ENCODE measurements at regions not wholly inside any gene's neighbourhood (a gene's known extent, or its start where the extent isn't known, plus 50 kb on each side); places are given as distances from the start of the nearest gene placed in this dataset.
A peak's percentile ranks its signal among the peaks of the same experiment; 100 is the strongest.
"Not testable (repeated sequence)": the region's sequence is repeated elsewhere in the genome, so short reads cannot be mapped to it uniquely, and the experiment has no call there.

DNA sequence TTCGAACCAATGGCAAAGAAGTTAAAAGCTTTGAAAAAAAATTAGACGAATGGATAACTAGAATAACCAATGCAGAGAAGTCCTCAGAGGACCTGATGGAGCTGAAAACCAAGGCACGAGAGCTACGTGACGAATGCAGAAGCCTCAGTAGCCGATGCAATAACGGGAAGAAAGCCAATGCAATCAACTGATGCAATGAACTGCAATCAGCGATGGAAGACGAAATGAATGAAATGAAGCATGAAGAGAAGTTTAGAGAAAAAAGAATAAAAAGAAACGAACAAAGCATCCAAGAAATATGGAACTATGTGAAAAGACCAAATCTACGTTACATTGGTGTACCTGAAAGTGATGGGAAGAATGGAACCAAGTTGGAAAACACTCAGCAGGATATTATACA, 52.6 kb upstream of the MRPS30 start:
- H3K4me1 ChIP-seq (ENCODE audit: low read depth); DNase-seq (ENCODE audit: low read depth in 1 of 2, low spot score in 1 of 2); H3K27me3 ChIP-seq; H3K9me3 ChIP-seq (ENCODE audit: low read depth); H3K4me3 ChIP-seq; H3K36me3 ChIP-seq; H3K27ac ChIP-seq: not testable (repeated sequence)

DNA sequence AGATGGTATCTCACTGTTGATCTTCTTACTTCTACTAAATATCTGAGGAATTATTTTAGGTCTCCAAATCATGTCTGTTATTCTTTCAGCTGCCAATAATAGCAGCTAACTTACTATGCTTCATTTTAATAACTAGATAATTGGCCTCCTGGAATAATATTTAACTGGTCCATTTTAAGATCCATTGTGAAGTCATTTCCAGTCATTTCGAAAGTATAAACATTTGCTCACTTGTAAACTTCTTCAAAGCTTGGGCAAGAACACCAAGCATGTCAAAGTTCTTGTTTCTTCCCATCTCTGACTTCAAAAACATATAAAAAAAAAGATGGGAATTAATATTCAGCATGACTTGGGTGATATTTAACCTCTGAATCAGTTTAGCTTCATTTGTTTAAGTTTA, 61.4 kb upstream of the MRPS30 start:
- Histone ChIP-seq H3K27ac (no peak overlapping the region), H3K36me3 (no peaks in the 10 kb centered on the region), H3K9me3 (ENCODE audit: low read depth) (no peaks in the 10 kb centered on the region), H3K4me3 (no peak overlapping the region), H3K27me3 (no peaks in the 10 kb centered on the region), H3K4me1 (ENCODE audit: low read depth) (no peaks in the 10 kb centered on the region)
- TF ChIP-seq, protein P1, sequence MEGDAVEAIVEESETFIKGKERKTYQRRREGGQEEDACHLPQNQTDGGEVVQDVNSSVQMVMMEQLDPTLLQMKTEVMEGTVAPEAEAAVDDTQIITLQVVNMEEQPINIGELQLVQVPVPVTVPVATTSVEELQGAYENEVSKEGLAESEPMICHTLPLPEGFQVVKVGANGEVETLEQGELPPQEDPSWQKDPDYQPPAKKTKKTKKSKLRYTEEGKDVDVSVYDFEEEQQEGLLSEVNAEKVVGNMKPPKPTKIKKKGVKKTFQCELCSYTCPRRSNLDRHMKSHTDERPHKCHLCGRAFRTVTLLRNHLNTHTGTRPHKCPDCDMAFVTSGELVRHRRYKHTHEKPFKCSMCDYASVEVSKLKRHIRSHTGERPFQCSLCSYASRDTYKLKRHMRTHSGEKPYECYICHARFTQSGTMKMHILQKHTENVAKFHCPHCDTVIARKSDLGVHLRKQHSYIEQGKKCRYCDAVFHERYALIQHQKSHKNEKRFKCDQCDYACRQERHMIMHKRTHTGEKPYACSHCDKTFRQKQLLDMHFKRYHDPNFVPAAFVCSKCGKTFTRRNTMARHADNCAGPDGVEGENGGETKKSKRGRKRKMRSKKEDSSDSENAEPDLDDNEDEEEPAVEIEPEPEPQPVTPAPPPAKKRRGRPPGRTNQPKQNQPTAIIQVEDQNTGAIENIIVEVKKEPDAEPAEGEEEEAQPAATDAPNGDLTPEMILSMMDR (IDR thresholded peaks at IDR 0.05; ENCODE audit: low read depth, low read length), result no peak
- DNase-seq (ENCODE audit: low read depth in 1 of 2, low spot score in 1 of 2), result no peak

DNA sequence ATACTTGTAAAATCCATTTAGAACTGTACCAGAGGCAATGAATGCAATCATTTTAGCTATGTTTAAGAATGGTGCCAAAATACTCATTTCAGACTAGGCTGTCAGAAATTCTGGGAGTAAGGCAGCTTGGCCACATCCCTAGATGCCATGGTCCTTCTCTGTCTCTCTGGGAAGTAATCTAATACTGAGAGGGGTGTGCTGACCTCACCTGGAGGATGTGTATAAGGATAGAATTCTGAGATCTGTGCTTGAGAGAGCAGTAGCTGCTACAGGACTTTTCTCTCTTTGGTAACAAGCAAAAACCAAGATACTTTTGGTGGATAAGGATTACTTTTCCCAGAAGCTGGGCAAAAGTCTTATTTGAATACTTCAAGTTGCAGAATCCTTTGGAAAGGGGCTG, 68.1 kb upstream of the MRPS30 start:
- no peaks in the 10 kb centered on the region for H3K36me3 ChIP-seq
- H3K27ac ChIP-seq, result no peak overlapping the region
- H3K4me1 ChIP-seq (ENCODE audit: low read depth), result no peaks in the 10 kb centered on the region
- H3K9me3 ChIP-seq (ENCODE audit: low read depth), result no peaks in the 10 kb centered on the region
- no peak overlapping the region for H3K4me3 ChIP-seq
- no peaks in the 10 kb centered on the region for H3K27me3 ChIP-seq
- no peak for DNase-seq (ENCODE audit: low read depth in 1 of 2, low spot score in 1 of 2)
- TF ChIP-seq, protein P1 (IDR thresholded peaks at IDR 0.05; ENCODE audit: low read depth, low read length), result no peak

- no peaks in the 10 kb centered on the region for H3K27me3 ChIP-seq
- H3K4me3 ChIP-seq, result no peak overlapping the region
- no peaks in the 10 kb centered on the region for H3K36me3 ChIP-seq
- TF ChIP-seq, protein P1 (IDR thresholded peaks at IDR 0.05; ENCODE audit: low read depth, low read length), result no peak
- peaks cover 14% of the 10 kb centered on the region for H3K4me1 ChIP-seq (ENCODE audit: low read depth)
- no peak overlapping the region for H3K27ac ChIP-seq
- DNase-seq (ENCODE audit: low read depth in 1 of 2, low spot score in 1 of 2), result no peak
- no peaks in the 10 kb centered on the region for H3K9me3 ChIP-seq (ENCODE audit: low read depth)
Observed at GRCh38 chr5:44729536-44729935, 79.2 kb upstream of the MRPS30 start.

- H3K27ac ChIP-seq, result no peak overlapping the region
- DNase-seq (ENCODE audit: low read depth in 1 of 2, low spot score in 1 of 2), result peak in 1 of 2 donors; percentile 34
- TF ChIP-seq, protein P1 (IDR thresholded peaks at IDR 0.05; ENCODE audit: low read depth, low read length), result no peak
- H3K9me3 ChIP-seq (ENCODE audit: low read depth), result no peaks in the 10 kb centered on the region
- peaks cover 14% of the 10 kb centered on the region for H3K4me1 ChIP-seq (ENCODE audit: low read depth)
- no peaks in the 10 kb centered on the region for H3K27me3 ChIP-seq
- H3K36me3 ChIP-seq, result no peaks in the 10 kb centered on the region
- H3K4me3 ChIP-seq, result no peak overlapping the region
Observed at GRCh38 chr5:44727100-44727499, 81.6 kb upstream of the MRPS30 start.

DNA sequence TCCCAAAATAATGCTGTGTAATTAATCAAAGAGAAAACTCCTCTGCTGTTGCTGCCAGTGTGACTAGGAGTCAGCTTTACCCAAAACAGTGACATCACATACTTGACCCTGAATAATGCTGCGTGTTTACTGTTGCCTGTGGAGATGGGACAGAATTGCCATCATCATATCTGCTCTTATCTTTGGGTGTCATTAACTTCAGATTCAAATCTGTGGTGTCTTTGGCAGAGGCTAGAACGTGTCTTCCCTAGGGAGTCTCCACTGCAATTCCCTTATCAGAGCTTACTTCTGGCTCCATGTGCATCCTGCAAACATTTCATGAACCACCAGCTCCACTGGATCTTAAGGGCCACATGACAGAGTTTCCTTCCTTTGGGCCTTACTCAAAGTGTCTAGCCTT, 88.9 kb upstream of the MRPS30 start:
- DNase-seq (ENCODE audit: low read depth in 1 of 2, low spot score in 1 of 2), result no peak
- no peaks in the 10 kb centered on the region for H3K36me3 ChIP-seq
- TF ChIP-seq, protein P1 (IDR thresholded peaks at IDR 0.05; ENCODE audit: low read depth, low read length), result no peak
- H3K4me1 ChIP-seq (ENCODE audit: low read depth), result no peaks in the 10 kb centered on the region
- H3K9me3 ChIP-seq (ENCODE audit: low read depth), result no peaks in the 10 kb centered on the region
- no peak overlapping the region for H3K4me3 ChIP-seq
- H3K27me3 ChIP-seq, result no peaks in the 10 kb centered on the region
- H3K27ac ChIP-seq, result no peak overlapping the region
